GM12874 (cell line): ENCODE measurements at regions not wholly inside any gene's neighbourhood (a gene's known extent, or its start where the extent isn't known, plus 50 kb on each side); places are given as distances from the start of the nearest gene placed in this dataset.

Source experiments
- CTCF ChIP-seq: IDR thresholded peaks from 2 replicates; pipeline ENCODE4 v1.5.1; 2011; ENCODE audit warnings: low read depth, mild to moderate bottlenecking, control low read depth, low read length, moderate library complexity; ENCODE audit not compliant: insufficient read depth

GRCh38 chr6:115667478-115668026, 393.1 kb downstream of the FRK start:
- TF ChIP-seq CTCF, result no peak

- TF ChIP-seq CTCF, result no peak
Measured at GRCh38 chr6:115666997-115667396, 393.7 kb downstream of the FRK start.

- no peak for TF ChIP-seq CTCF
Measured at GRCh38 chr6:115665310-115665709, 395.4 kb downstream of the FRK start.

GRCh38 chr6:115663681-115664080, 397.0 kb downstream of the FRK start:
- TF ChIP-seq CTCF, result no peak

GRCh38 chr6:115643762-115644161, 416.9 kb downstream of the FRK start:
- TF ChIP-seq CTCF, result no peak

- TF ChIP-seq CTCF, result no peak
Measured at GRCh38 chr6:115634887-115635286, 425.8 kb downstream of the FRK start.

GRCh38 chr6:115634131-115634530, 426.6 kb downstream of the FRK start:
- TF ChIP-seq CTCF, result no peak
